NCI-H2196 treated with DMSO at 0.1 percent for 48 hours (cell line): ENCODE measurements at regions not wholly inside any gene's neighbourhood (a gene's known extent, or its start where the extent isn't known, plus 50 kb on each side); places are given as distances from the start of the nearest gene placed in this dataset.

ENCODE experiments used
- DNase-seq: peaks from one replicate; lab custom pipeline; 2025; ENCODE audit not compliant: unreplicated experiment; lab: John Stamatoyannopoulos, UW

- DNase-seq, result no peak
Measured at GRCh38 chr5:4949108-4949507, 191.0 kb upstream of the ADAMTS16 start.

GRCh38 chr5:4953576-4953975 is 186.6 kb upstream of the ADAMTS16 start:
- DNase-seq, result no peak

- DNase-seq, result no peak
Measured at GRCh38 chr5:4954048-4954447, 186.1 kb upstream of the ADAMTS16 start.

GRCh38 chr5:4963265-4963664 is 176.9 kb upstream of the ADAMTS16 start:
- no peak for DNase-seq

- no peak for DNase-seq
Measured at GRCh38 chr5:4969351-4969750, 170.8 kb upstream of the ADAMTS16 start.

GRCh38 chr5:4970171-4970570 is 170.0 kb upstream of the ADAMTS16 start:
- no peak for DNase-seq

- DNase-seq, result no peak
Measured at GRCh38 chr5:4976902-4977301, 163.2 kb upstream of the ADAMTS16 start.

GRCh38 chr5:4977416-4978110 is 162.6 kb upstream of the ADAMTS16 start:
- no peak for DNase-seq

GRCh38 chr5:4980201-4980600 is 159.9 kb upstream of the ADAMTS16 start:
- no peak for DNase-seq

GRCh38 chr5:4981608-4982007 is 158.5 kb upstream of the ADAMTS16 start:
- no peak for DNase-seq

- no peak for DNase-seq
Measured at GRCh38 chr5:4983701-4984100, 156.4 kb upstream of the ADAMTS16 start.

GRCh38 chr5:4984461-4984860 is 155.7 kb upstream of the ADAMTS16 start:
- no peak for DNase-seq

GRCh38 chr5:4987431-4987830 is 152.7 kb upstream of the ADAMTS16 start:
- DNase-seq, result no peak

- no peak for DNase-seq
Measured at GRCh38 chr5:4989118-4989517, 151.0 kb upstream of the ADAMTS16 start.

- no peak for DNase-seq
Measured at GRCh38 chr5:4990017-4990416, 150.1 kb upstream of the ADAMTS16 start.

GRCh38 chr5:4990462-4990861 is 149.7 kb upstream of the ADAMTS16 start:
- DNase-seq, result no peak

GRCh38 chr5:4991925-4992324 is 148.2 kb upstream of the ADAMTS16 start:
- DNase-seq, result no peak

GRCh38 chr5:4995014-4995413 is 145.1 kb upstream of the ADAMTS16 start:
- no peak for DNase-seq

- no peak for DNase-seq
Measured at GRCh38 chr5:5005353-5005752, 134.8 kb upstream of the ADAMTS16 start.

GRCh38 chr5:5006548-5006947 is 133.6 kb upstream of the ADAMTS16 start:
- no peak for DNase-seq

GRCh38 chr5:5009240-5009639 is 130.9 kb upstream of the ADAMTS16 start:
- no peak for DNase-seq

- no peak for DNase-seq
Measured at GRCh38 chr5:5011151-5011550, 129.0 kb upstream of the ADAMTS16 start.

GRCh38 chr5:5014586-5015235 is 125.4 kb upstream of the ADAMTS16 start:
- no peak for DNase-seq
